GM18502 (cell line): ENCODE measurements at regions not wholly inside any gene's neighbourhood (a gene's known extent, or its start where the extent isn't known, plus 50 kb on each side); places are given as distances from the start of the nearest gene placed in this dataset.
"Not testable (repeated sequence)": the region's sequence is repeated elsewhere in the genome, so short reads cannot be mapped to it uniquely, and the experiment has no call there.

Source experiments
- ATAC-seq: cut with Tn5 transposase; IDR thresholded peaks from one replicate; pipeline ENCODE4 v1.9.1; 2021; ENCODE audit warnings: mild to moderate bottlenecking; ENCODE audit not compliant: unreplicated experiment, poor library complexity

- peak; percentile 45 for ATAC-seq
These were observed 167.0 kb upstream of the PPP1R3A start for GRCh38 chr7:114085592-114086501.

- ATAC-seq, result peak; percentile 28
These were observed 166.4 kb upstream of the PPP1R3A start for GRCh38 chr7:114085313-114085591.

GRCh38 chr7:114084472-114085312 is 165.9 kb upstream of the PPP1R3A start:
- ATAC-seq, result peak; percentile 17

GRCh38 chr7:114084002-114084471 is 165.2 kb upstream of the PPP1R3A start:
- no peak for ATAC-seq

GRCh38 chr7:114083166-114084001 is 164.6 kb upstream of the PPP1R3A start:
- no peak for ATAC-seq

GRCh38 chr7:114082642-114083165 is 163.9 kb upstream of the PPP1R3A start:
- no peak for ATAC-seq

- no peak for ATAC-seq
These were observed 163.0 kb upstream of the PPP1R3A start for GRCh38 chr7:114081606-114082425.

GRCh38 chr7:114077158-114077524 is 158.3 kb upstream of the PPP1R3A start:
- ATAC-seq, result not testable (repeated sequence)

- not testable (repeated sequence) for ATAC-seq
These were observed 157.8 kb upstream of the PPP1R3A start for GRCh38 chr7:114076392-114077157.

- no peak for ATAC-seq
These were observed 154.9 kb upstream of the PPP1R3A start for GRCh38 chr7:114073701-114074100.

GRCh38 chr7:114070246-114070645 is 151.4 kb upstream of the PPP1R3A start:
- no peak for ATAC-seq

- ATAC-seq, result no peak
These were observed 144.0 kb upstream of the PPP1R3A start for GRCh38 chr7:114062810-114063209.

- ATAC-seq, result peak; percentile 95
These were observed 133.1 kb upstream of the PPP1R3A start for GRCh38 chr7:114051871-114052331.

GRCh38 chr7:114050571-114050970 is 131.8 kb upstream of the PPP1R3A start:
- no peak for ATAC-seq

GRCh38 chr7:114048386-114049235 is 129.8 kb upstream of the PPP1R3A start:
- no peak for ATAC-seq

GRCh38 chr7:114047889-114048288 is 129.1 kb upstream of the PPP1R3A start:
- ATAC-seq, result no peak

GRCh38 chr7:114033475-114033874 is 114.7 kb upstream of the PPP1R3A start:
- ATAC-seq, result no peak
